ENCODE measurements at regions not wholly inside any gene's neighbourhood (a gene's known extent, or its start where the extent isn't known, plus 50 kb on each side); places are given as distances from the start of the nearest gene placed in this dataset.

- H3K27ac ChIP-seq = no peak overlapping the region
- TF ChIP-seq CTCF (IDR thresholded peaks at IDR 0.05) (no peak), ZFX (IDR thresholded peaks at IDR 0.05; ENCODE audit: borderline replicate concordance) (no peak)
Measured at GRCh38 chr7:13524076-13524475, 465.4 kb downstream of the ETV1 start.

- TF ChIP-seq CTCF (IDR thresholded peaks at IDR 0.05) (no peak), ZFX (IDR thresholded peaks at IDR 0.05; ENCODE audit: borderline replicate concordance) (no peak)
- no peak overlapping the region for H3K27ac ChIP-seq
Measured at GRCh38 chr7:13532028-13532753, 457.3 kb downstream of the ETV1 start.

GRCh38 chr7:13538669-13539068 lies 450.8 kb downstream of the ETV1 start:
- no peak overlapping the region for H3K27ac ChIP-seq
- TF ChIP-seq ZFX (IDR thresholded peaks at IDR 0.05; ENCODE audit: borderline replicate concordance) = no peak
- TF ChIP-seq CTCF (IDR thresholded peaks at IDR 0.05) = no peak

GRCh38 chr7:13540429-13540828 lies 449.0 kb downstream of the ETV1 start:
- no peak overlapping the region for H3K27ac ChIP-seq
- TF ChIP-seq CTCF (IDR thresholded peaks at IDR 0.05) = no peak
- no peak for TF ChIP-seq ZFX (IDR thresholded peaks at IDR 0.05; ENCODE audit: borderline replicate concordance)

- H3K27ac ChIP-seq = no peak overlapping the region
- TF ChIP-seq ZFX (IDR thresholded peaks at IDR 0.05; ENCODE audit: borderline replicate concordance) = no peak
- no peak for TF ChIP-seq CTCF (IDR thresholded peaks at IDR 0.05)
Measured at GRCh38 chr7:13541326-13541725, 448.1 kb downstream of the ETV1 start.

- no peak for TF ChIP-seq ZFX (IDR thresholded peaks at IDR 0.05; ENCODE audit: borderline replicate concordance)
- no peak for TF ChIP-seq CTCF (IDR thresholded peaks at IDR 0.05)
- H3K27ac ChIP-seq = no peak overlapping the region
Measured at GRCh38 chr7:13542451-13542850, 447.0 kb downstream of the ETV1 start.

- no peak overlapping the region for H3K27ac ChIP-seq
- TF ChIP-seq CTCF (IDR thresholded peaks at IDR 0.05) (no peak), ZFX (IDR thresholded peaks at IDR 0.05; ENCODE audit: borderline replicate concordance) (no peak)
Measured at GRCh38 chr7:13551503-13551902, 438.0 kb downstream of the ETV1 start.

All from 22Rv1 (cell line).